ENCODE measurements at regions not wholly inside any gene's neighbourhood (a gene's known extent, or its start where the extent isn't known, plus 50 kb on each side); places are given as distances from the start of the nearest gene placed in this dataset.

GRCh38 chr15:48058371-48058770 lies 62.4 kb upstream of the SLC24A5 start:
- DNase-seq, result no peak

GRCh38 chr15:48059791-48060190 lies 61.0 kb upstream of the SLC24A5 start:
- no peak for DNase-seq

- DNase-seq, result no peak
Observed at GRCh38 chr15:48060396-48060795, 60.4 kb upstream of the SLC24A5 start.

- no peak for DNase-seq
Observed at GRCh38 chr15:48061605-48062004, 59.2 kb upstream of the SLC24A5 start.

GRCh38 chr15:48062148-48062872 lies 58.5 kb upstream of the SLC24A5 start:
- no peak for DNase-seq

GRCh38 chr15:48063411-48063985 lies 57.3 kb upstream of the SLC24A5 start:
- no peak for DNase-seq

- no peak for DNase-seq
Observed at GRCh38 chr15:48064421-48064820, 56.4 kb upstream of the SLC24A5 start.

GRCh38 chr15:48066456-48066855 lies 54.3 kb upstream of the SLC24A5 start:
- no peak for DNase-seq

All from suppressor macrophage treated with lipopolysaccharide for 1 hour (primary cell).